ENCODE measurements at regions not wholly inside any gene's neighbourhood (a gene's known extent, or its start where the extent isn't known, plus 50 kb on each side); places are given as distances from the start of the nearest gene placed in this dataset.
"Not testable (repeated sequence)": the region's sequence is repeated elsewhere in the genome, so short reads cannot be mapped to it uniquely, and the experiment has no call there.

DNA sequence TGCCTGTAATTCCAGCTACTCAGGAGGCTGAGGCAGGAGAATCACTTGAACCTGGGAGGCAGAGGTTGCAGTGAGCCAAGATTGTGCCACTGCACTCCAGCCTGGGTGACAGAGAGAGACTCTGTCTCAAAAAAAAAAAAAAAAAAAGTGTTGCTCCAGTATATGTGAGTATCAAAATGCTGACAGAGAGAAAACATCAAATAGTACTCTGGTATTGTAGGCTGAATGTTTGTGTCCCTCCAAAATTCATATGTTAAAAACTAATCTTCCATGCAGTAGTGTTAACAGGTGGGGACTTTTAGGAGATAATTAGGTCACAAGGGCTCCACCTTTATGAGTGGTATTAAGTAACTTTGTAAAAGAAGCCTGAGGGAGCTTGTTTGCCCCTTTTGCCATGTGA lies 67.4 kb upstream of the KLF7 start:
- TF ChIP-seq EZH2 (IDR thresholded peaks at IDR 0.05; ENCODE audit: insufficient read depth, poor library complexity, severe bottlenecking); EZH2phosphoT487 (IDR thresholded peaks at IDR 0.05; ENCODE audit: insufficient read depth, low read depth): not testable (repeated sequence)
